ENCODE measurements at regions not wholly inside any gene's neighbourhood (a gene's known extent, or its start where the extent isn't known, plus 50 kb on each side); places are given as distances from the start of the nearest gene placed in this dataset.
A peak's percentile ranks its signal among the peaks of the same experiment; 100 is the strongest.

DNA sequence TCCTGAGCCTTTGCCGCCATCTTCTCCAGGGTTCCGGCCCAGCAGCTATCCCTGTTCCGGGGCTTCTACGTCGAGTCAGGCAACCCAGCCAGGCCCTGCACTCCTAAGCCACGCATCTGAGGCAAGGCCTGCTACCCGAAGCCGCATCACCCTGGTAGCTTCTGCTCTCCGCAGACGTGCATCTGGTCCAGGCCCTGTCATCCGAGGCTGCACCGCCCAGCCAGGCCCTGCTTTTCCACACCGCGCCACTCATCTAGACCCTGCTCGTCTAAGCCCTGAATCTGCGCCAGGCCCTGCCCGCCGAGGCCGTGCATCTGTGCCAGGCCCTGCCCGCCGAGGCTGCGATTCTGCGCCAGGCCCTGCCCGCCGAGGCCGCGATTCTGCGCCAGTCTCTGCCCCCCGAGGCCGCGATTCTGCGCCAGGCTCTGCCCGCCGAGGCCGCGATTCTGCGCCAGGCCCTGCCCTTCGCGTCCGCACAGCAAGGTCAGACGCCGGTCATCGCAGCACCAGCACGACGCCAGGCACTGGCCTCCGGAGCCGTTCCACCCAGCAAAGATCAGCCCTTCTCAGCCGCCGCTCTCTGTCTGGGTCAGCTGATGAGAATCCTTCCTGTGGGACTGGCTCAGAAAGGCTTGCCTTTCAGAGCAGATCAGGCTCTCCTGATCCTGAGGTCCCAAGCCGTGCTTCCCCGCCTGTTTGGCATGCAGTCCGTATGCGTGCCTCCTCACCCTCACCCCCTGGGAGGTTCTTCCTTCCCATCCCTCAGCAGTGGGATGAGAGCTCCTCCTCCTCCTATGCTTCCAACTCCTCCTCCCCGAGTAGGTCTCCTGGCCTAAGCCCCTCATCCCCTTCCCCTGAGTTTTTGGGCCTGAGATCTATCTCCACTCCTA, 75.1 kb downstream of the NUDT10 start:
- no peak for TF ChIP-seq POLR2AphosphoS5 (IDR thresholded peaks at IDR 0.05; ENCODE audit: insufficient read depth in 1 of 2, low read depth in 1 of 2)
- TF ChIP-seq CTCF (IDR thresholded peaks at IDR 0.05), result no peak
- no peak for TF ChIP-seq POLR2A (IDR thresholded peaks at IDR 0.05)
- no peaks in the 10 kb centered on the region for H3K4me1 ChIP-seq
- intact Hi-C loops (cut with DNase I), result no loop called here
- no peak overlapping the region for H3K4me3 ChIP-seq
- DNase-seq (ENCODE audit: extremely low spot score in 2 of 2), result no peak
- no peak overlapping the region for H3K27ac ChIP-seq
- no peaks in the 10 kb centered on the region for H3K27me3 ChIP-seq
- H3K36me3 ChIP-seq, result no peaks in the 10 kb centered on the region
- no peaks in the 10 kb centered on the region for H3K9me3 ChIP-seq

GRCh38 chrX:51406688-51407519, 74.3 kb downstream of the NUDT10 start:
- H3K27ac ChIP-seq, result no peak overlapping the region
- H3K27me3 ChIP-seq, result no peaks in the 10 kb centered on the region
- no peaks in the 10 kb centered on the region for H3K36me3 ChIP-seq
- no peaks in the 10 kb centered on the region for H3K4me1 ChIP-seq
- no peak for DNase-seq (ENCODE audit: extremely low spot score in 2 of 2)
- intact Hi-C loops (cut with DNase I), result no loop called here
- TF ChIP-seq CTCF (IDR thresholded peaks at IDR 0.05), result no peak
- no peak for TF ChIP-seq POLR2A (IDR thresholded peaks at IDR 0.05)
- no peak for TF ChIP-seq POLR2AphosphoS5 (IDR thresholded peaks at IDR 0.05; ENCODE audit: insufficient read depth in 1 of 2, low read depth in 1 of 2)
- no peak overlapping the region for H3K4me3 ChIP-seq
- no peaks in the 10 kb centered on the region for H3K9me3 ChIP-seq

DNA sequence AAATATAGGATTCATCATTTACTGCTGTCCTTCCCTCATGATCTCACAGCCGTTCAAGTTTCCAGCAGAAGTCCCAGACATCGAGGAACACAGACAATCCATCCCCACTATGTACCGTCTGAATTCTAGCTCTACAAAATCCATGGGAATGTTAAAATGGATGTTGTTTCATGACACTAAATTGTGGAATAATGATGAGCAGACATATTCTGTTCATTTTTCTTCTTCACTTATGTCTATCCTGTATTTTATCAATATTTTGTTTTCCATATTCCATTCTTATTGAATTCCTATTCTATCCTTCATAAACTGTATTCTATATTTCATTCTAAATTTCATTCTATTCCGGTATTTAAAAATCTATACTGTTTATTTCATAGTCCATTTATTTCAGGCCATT, 71.8 kb downstream of the NUDT10 start:
- intact Hi-C loops (cut with DNase I), result no loop called here
- H3K36me3 ChIP-seq, result no peaks in the 10 kb centered on the region
- no peaks in the 10 kb centered on the region for H3K4me1 ChIP-seq
- DNase-seq (ENCODE audit: extremely low spot score in 2 of 2), result no peak
- no peaks in the 10 kb centered on the region for H3K27me3 ChIP-seq
- no peaks in the 10 kb centered on the region for H3K9me3 ChIP-seq
- H3K4me3 ChIP-seq, result no peak overlapping the region
- H3K27ac ChIP-seq, result no peak overlapping the region
- TF ChIP-seq POLR2AphosphoS5 (IDR thresholded peaks at IDR 0.05; ENCODE audit: insufficient read depth in 1 of 2, low read depth in 1 of 2) (no peak), POLR2A (IDR thresholded peaks at IDR 0.05) (no peak), CTCF (IDR thresholded peaks at IDR 0.05) (no peak)

- Histone ChIP-seq H3K9me3 (no peaks in the 10 kb centered on the region), H3K4me3 (peak overlapping the region; percentile 42 to 43), H3K27me3 (no peaks in the 10 kb centered on the region), H3K36me3 (no peaks in the 10 kb centered on the region), H3K4me1 (no peaks in the 10 kb centered on the region), H3K27ac (no peak overlapping the region)
- no peak for DNase-seq (ENCODE audit: extremely low spot score in 2 of 2)
- intact Hi-C loops (cut with DNase I), result no loop called here
- TF ChIP-seq POLR2A (IDR thresholded peaks at IDR 0.05) (no peak), CTCF (IDR thresholded peaks at IDR 0.05) (peak in 1 of 3 experiments; percentile 12), POLR2AphosphoS5 (IDR thresholded peaks at IDR 0.05; ENCODE audit: insufficient read depth in 1 of 2, low read depth in 1 of 2) (no peak)
These were observed 63.4 kb downstream of the NUDT10 start for GRCh38 chrX:51395810-51396728.

Measured in vagina (tissue), 2 donors.